T1000 (cell line): ENCODE measurements at regions not wholly inside any gene's neighbourhood (a gene's known extent, or its start where the extent isn't known, plus 50 kb on each side); places are given as distances from the start of the nearest gene placed in this dataset.

Experiments used
- DNase-seq: peaks from one replicate; lab custom pipeline; 2025; ENCODE audit warnings: mixed read lengths; lab: John Stamatoyannopoulos, UW

- no peak for DNase-seq
Observed at GRCh38 chr7:47221826-47222225, 360.1 kb downstream of the TNS3 start.

DNA sequence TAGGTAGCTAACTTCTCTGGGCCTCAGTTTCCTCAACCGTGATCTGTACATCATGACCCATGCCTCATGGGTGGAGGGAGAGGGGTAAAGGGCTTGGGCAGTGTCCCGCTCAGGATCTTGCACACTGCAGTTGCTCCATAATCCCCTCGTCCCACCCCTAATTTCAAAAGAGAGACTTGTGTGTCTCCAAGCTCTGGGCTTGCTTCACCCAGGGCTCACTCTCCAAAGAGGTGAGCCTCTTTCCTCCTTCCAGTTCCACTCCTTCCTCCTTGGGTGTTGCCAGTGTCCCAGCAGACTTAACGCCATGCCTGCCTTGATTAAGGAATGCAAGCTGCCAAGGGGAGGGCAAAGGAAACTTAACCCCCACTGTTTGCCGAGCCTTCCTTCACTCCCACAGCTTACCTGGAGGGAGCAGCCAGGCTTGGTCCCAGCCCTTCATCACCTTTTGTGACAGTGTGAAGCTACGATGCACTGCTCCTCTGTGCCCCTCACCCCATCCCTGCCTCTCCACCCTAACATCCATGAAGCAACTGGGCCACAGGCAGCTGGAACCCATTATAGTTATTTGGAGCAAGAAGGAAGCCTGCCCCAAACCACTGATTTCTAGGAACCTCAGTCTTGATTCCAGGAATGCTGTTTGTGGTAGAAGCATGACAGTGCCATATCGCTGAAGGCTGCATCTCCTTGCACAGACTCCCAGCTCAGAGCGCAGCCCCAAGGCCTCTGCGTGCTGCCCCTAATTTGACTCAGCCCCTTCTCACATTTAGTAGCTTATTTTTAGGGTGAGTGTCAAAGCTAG is 363.3 kb downstream of the TNS3 start:
- no peak for DNase-seq

DNA sequence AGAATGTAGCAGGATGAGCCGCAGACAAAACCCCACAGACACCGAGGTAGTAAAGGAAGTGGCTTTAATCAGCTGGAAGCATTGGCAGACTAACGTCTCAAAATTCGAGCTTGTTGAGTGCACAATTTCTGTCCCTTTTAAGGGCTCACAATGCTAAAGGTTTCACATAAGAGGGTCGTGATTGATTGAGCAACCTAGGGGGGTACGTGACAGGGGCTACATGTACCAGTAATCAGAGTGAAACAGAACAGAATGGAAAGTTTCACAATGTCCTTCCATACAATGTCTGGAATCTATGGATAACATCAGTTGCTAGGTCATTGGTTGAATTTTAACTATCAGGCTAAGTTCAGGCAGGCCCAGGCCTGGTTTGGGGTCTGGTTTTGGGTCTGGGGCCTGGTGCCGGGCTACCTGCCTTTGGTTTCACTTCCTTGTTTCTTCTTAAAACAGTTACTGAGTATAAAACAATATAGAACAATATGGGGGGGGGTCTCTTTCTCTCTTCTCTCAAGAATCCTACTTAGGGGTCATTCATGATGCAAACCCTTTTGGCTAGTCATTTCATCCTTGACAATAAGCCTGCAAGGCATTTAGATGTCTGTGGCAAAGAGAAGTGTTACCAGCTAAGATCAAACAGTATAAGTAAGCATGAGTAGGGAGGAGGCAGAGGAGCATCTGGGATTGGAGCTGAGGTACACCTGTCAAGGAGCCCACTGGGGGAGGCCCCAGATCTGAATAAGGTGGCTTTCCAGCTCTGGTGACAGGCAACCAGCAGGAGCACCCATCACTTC is 364.1 kb downstream of the TNS3 start:
- no peak for DNase-seq

GRCh38 chr7:47217086-47217485 is 364.8 kb downstream of the TNS3 start:
- DNase-seq, result no peak

- DNase-seq, result no peak
Observed at GRCh38 chr7:47216439-47216838, 365.5 kb downstream of the TNS3 start.

DNA sequence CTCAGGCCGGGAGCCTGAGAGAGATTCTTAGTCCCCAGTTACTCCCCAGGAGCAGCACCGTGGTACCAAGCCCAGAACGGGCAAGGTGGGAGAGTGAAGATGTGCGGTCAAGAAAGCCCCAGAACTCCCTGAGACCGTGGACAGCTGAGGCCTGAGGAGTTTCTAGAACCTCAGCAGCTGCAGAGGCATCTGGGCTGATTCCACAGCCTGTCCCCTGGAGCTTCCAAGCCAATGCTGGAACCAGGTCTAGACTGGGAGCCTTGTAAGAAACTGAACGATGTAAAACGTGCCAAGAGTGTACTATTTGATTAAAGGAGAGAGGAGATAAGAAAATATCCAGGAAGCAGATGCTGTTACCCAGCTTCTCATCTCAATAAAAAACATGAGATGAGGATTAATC is 366.3 kb downstream of the TNS3 start:
- no peak for DNase-seq

DNA sequence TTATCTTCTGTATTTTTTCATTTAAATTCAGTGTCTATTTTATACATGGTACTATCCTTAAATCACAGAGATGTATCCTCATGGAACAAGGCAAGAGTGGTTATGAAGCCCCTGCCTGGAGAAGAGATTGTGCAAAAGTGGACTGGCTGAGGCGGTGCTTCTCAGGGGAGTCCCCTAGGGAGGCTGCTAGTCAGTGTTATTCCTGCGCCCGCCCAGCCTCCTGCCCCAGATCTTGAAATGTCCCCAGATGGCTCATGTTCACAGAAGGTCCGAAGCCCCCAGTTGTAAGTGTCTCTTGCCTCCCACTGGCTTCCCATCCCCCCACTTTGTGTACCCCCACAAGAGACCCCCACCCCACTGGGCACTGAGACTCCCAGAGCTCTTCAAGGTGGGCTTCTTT is 366.9 kb downstream of the TNS3 start:
- DNase-seq, result no peak

DNA sequence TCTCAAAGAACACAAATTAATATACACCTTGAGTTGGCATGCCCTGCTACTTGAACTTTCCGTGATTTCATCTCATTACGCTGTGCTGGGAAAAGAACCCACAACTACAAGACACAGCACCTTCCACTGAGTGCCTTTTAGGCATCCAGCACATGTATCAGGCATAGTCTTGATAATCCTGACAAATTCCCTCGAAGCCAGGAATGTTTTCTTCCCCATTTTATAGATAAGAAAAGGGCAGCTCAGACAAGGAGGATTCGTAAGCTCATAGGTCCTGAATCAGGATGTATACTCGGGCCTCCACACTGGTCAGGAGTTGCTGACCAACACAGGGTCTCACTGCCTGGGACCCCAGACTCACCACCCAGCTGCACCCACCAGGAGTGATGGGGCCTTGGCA is 368.6 kb downstream of the TNS3 start:
- no peak for DNase-seq

- DNase-seq, result no peak
Observed at GRCh38 chr7:47211519-47211973, 370.4 kb downstream of the TNS3 start.

DNA sequence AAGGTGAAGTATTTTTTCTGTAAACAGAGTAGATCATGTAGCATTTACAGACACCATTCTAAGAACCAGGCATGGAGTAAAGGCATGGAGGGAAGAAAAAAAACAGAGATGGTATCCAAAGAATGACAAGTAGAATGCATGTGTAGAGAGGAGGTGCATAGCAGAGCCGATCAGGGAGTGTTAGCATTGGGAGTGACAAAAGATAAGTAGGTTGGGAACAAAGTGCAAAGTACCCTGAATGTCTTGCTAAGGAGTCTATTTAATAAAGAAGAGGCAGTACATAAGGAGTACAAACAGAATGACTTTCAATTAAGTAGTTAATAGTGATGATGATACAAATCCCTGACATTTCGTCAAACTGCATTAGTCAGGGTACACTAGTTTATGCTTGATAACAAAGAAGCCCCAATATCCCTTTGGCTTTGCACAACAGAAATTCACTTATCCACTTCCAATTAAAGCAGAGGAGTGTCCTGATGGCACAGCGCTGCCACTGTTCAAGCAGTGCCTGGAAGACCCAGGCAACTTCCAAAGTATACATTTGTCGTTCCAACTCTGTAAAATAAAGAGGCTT is 371.5 kb downstream of the TNS3 start:
- DNase-seq, result no peak

- DNase-seq, result no peak
Observed at GRCh38 chr7:47207956-47208355, 374.0 kb downstream of the TNS3 start.

DNA sequence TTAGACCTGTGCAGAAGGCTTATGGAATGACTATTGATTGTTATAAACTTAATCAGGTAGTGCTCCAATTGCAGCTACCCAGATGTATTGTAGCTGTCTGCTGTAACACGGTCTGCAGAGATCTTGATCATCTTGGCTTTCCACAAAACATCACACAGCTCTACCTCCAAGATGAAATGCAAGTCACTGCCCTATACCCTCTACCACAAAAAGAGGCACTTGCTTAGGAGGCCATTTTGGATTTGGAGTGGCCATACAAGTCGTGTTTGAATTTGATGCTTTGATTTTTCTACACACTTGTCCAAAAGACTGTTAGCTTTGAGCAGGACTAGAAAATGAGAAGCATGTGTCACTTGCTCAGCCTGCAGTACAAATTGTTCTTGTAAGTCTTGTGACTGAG is 377.2 kb downstream of the TNS3 start:
- DNase-seq, result no peak

GRCh38 chr7:47202146-47202783 is 379.6 kb downstream of the TNS3 start:
- DNase-seq, result no peak

- no peak for DNase-seq
Observed at GRCh38 chr7:47198159-47198558, 383.8 kb downstream of the TNS3 start.

- no peak for DNase-seq
Observed at GRCh38 chr7:47197486-47197885, 384.4 kb downstream of the TNS3 start.

- DNase-seq, result no peak
Observed at GRCh38 chr7:47196737-47197136, 385.2 kb downstream of the TNS3 start.

DNA sequence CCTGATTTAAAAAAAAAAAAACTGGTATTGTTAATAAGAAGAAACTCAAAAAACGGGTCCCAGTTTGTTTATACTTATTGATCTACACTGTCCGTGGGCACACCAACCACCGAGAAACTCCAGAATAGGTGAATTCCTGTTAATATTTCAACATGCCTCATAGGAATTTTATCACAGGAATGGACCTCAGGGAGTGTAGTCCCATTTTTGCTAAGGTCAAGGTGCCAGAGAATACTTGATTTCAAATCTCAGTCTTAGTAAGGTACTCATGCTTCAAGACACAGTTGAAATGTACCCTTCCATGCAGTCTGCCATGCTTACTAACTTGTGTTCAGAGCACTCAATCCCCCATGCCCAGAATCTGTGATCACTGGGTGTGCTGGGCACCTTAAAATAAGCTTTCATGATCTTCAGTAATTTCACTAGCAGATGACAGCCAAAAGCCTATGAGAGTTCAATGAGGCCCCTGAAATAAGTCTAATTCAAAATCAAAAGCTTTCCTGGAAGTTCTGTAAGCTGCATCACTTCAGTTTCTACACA is 385.7 kb downstream of the TNS3 start:
- no peak for DNase-seq

- no peak for DNase-seq
Observed at GRCh38 chr7:47195641-47196040, 386.3 kb downstream of the TNS3 start.

DNA sequence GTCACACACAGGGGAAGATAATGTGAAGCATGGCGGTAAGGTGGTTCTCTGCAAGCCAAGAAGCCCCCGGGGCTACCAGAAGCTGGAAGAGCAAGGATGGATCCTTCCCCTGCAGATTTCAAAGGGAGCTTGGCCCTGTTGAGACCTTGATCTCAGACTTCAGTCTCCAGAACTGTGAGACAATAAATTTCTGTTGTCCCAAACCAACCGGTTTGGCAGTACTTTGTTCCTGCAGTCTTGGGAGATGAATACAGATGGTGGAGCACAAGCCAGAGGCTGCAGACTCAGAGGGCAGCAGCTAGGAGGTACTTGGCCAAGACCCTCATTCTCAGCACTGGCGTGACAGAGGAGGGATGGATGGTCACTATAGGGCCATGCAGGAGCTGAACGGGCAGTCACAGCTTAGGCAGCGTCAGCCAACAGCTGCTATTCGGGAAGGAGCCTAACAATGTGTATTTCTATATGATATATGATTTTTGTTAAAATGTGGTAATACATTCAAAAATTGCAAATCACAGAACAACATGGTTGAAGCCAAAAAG is 387.3 kb downstream of the TNS3 start:
- no peak for DNase-seq

DNA sequence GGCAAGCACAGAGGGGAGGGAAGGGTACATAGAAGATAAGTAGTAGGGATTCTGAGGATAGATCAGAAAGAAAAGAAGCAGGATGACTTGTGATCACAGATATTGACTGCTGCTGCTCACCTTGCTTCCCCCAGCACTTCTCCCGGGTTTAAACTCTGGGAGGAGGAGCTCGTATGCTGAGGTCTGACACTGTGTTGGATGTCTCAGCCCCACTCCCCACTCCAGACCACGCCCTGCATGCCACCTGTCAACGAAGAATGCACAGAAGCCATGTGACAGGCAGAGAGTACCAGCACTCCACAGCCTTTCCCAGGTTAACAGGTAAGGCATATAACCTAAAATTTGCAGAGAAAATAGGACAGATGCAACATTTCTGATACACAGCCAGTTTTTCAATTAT is 388.9 kb downstream of the TNS3 start:
- DNase-seq, result no peak

DNA sequence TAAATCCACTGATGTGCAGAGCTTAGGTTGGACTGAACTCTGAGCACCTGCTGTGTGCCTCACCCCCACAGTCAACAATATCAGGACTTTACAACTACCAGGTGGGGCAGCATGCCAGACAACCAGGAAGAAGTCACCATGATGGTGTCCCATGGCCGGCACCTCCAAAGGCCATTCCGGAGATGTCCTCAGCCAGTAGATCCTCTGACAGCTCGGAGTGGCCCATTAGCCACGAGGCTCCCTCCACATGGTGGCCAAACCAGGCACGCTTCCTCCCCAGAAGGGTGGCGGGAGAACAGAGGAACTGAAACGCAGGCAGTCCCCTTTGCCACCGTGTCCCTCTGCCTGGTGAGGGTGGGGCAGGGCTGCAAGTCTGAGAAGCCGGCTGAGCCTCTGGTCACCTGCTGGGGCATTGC is 390.0 kb downstream of the TNS3 start:
- DNase-seq, result no peak

- no peak for DNase-seq
Observed at GRCh38 chr7:47191316-47191715, 390.6 kb downstream of the TNS3 start.
